ENCODE measurements at regions not wholly inside any gene's neighbourhood (a gene's known extent, or its start where the extent isn't known, plus 50 kb on each side); places are given as distances from the start of the nearest gene placed in this dataset.

- TF ChIP-seq, protein P1, sequence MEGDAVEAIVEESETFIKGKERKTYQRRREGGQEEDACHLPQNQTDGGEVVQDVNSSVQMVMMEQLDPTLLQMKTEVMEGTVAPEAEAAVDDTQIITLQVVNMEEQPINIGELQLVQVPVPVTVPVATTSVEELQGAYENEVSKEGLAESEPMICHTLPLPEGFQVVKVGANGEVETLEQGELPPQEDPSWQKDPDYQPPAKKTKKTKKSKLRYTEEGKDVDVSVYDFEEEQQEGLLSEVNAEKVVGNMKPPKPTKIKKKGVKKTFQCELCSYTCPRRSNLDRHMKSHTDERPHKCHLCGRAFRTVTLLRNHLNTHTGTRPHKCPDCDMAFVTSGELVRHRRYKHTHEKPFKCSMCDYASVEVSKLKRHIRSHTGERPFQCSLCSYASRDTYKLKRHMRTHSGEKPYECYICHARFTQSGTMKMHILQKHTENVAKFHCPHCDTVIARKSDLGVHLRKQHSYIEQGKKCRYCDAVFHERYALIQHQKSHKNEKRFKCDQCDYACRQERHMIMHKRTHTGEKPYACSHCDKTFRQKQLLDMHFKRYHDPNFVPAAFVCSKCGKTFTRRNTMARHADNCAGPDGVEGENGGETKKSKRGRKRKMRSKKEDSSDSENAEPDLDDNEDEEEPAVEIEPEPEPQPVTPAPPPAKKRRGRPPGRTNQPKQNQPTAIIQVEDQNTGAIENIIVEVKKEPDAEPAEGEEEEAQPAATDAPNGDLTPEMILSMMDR (IDR thresholded peaks at IDR 0.05), result no peak
Observed at GRCh38 chr14:27945512-27945911, 821.1 kb upstream of the FOXG1 start.

- TF ChIP-seq, protein P1 (IDR thresholded peaks at IDR 0.05), result no peak
Observed at GRCh38 chr14:27958757-27959156, 807.8 kb upstream of the FOXG1 start.

- TF ChIP-seq, protein P1 (IDR thresholded peaks at IDR 0.05), result no peak
Observed at GRCh38 chr14:27995691-27996090, 770.9 kb upstream of the FOXG1 start.

DNA sequence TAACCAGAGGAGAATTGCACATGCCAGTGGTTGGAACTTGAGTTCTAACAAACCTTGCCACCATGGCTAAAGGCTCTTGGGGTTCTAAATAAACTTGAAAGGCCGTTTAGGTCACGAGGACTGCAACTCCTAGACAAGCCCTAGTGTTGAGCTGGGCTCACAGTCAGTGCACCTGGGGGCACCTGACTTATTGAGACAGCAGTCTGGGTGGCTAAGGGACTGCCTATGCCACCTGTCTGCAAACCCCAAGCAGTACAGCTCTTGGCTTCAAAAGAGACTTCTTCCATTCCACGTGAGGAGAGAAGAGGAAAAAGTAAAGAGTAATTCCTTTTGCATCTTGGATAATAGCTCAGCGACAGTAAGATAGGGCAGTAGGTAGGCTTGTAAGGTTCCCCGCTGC, 765.6 kb upstream of the FOXG1 start:
- TF ChIP-seq, protein P1 (IDR thresholded peaks at IDR 0.05), result no peak

- TF ChIP-seq, protein P1 (IDR thresholded peaks at IDR 0.05), result no peak
Observed at GRCh38 chr14:28012629-28013415, 753.8 kb upstream of the FOXG1 start.

GRCh38 chr14:28020112-28020511, 746.5 kb upstream of the FOXG1 start:
- TF ChIP-seq, protein P1 (IDR thresholded peaks at IDR 0.05), result no peak

DNA sequence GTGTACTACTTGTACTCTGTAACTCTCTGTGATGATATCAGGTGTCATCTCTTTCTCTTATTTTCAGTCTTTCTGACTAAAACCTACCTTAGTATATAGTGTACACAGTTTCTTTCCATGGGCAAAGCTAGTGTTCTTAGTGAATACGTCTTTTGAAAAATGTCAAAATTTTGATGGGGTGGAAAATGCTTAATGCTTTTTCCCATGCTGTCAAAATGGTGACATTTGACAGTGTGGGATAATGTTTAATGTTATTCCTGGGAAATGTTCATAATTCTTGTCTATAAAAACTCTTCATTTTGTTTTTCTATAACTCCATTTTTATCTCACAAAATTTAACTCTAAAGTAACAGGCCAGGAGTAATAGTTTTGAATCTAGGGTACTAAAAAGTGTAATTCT, 742.7 kb upstream of the FOXG1 start:
- TF ChIP-seq, protein P1 (IDR thresholded peaks at IDR 0.05), result no peak

Measured in LNCAP (cell line).